ENCODE measurements at regions not wholly inside any gene's neighbourhood (a gene's known extent, or its start where the extent isn't known, plus 50 kb on each side); places are given as distances from the start of the nearest gene placed in this dataset.

DNA sequence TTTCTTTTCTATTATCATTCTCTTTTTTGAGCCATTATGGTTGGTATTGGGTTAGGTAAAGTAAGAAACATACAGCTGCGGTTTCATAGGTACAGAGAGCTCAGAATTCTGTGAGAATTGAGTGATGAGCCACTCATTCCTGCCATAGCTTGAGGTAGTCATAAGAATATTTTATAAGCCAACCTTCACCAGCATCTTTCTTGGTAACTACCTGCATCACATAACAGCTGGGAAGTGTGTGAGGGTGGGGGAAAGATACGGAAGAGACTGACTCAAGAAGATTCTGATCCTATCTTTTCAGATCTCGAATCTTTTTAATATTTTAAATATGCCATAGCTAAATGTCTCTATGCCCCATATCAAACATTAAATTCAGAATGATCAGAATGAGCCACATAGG, 313.8 kb upstream of the DDX18 start:
- TF ChIP-seq TAF1 (IDR thresholded peaks at IDR 0.05; ENCODE audit: borderline replicate concordance, insufficient read depth, low read length), result no peak
- TF ChIP-seq, protein P1, sequence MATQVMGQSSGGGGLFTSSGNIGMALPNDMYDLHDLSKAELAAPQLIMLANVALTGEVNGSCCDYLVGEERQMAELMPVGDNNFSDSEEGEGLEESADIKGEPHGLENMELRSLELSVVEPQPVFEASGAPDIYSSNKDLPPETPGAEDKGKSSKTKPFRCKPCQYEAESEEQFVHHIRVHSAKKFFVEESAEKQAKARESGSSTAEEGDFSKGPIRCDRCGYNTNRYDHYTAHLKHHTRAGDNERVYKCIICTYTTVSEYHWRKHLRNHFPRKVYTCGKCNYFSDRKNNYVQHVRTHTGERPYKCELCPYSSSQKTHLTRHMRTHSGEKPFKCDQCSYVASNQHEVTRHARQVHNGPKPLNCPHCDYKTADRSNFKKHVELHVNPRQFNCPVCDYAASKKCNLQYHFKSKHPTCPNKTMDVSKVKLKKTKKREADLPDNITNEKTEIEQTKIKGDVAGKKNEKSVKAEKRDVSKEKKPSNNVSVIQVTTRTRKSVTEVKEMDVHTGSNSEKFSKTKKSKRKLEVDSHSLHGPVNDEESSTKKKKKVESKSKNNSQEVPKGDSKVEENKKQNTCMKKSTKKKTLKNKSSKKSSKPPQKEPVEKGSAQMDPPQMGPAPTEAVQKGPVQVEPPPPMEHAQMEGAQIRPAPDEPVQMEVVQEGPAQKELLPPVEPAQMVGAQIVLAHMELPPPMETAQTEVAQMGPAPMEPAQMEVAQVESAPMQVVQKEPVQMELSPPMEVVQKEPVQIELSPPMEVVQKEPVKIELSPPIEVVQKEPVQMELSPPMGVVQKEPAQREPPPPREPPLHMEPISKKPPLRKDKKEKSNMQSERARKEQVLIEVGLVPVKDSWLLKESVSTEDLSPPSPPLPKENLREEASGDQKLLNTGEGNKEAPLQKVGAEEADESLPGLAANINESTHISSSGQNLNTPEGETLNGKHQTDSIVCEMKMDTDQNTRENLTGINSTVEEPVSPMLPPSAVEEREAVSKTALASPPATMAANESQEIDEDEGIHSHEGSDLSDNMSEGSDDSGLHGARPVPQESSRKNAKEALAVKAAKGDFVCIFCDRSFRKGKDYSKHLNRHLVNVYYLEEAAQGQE (IDR thresholded peaks at IDR 0.05; ENCODE audit: insufficient read depth in 1 of 2, low read depth in 2 of 2, low read length in 2 of 2), result no peak
- TF ChIP-seq SIN3A (IDR thresholded peaks at IDR 0.05; ENCODE audit: borderline replicate concordance, insufficient read depth, low read length), result no peak
- no peak for TF ChIP-seq POLR2AphosphoS5 (IDR thresholded peaks at IDR 0.05; ENCODE audit: low read depth, low read length)
- TF ChIP-seq FOXP2 (optimal IDR thresholded peaks at IDR 0.05; ENCODE audit: borderline replicate concordance, extremely low read depth, extremely low read length, insufficient read depth), result no peak

DNA sequence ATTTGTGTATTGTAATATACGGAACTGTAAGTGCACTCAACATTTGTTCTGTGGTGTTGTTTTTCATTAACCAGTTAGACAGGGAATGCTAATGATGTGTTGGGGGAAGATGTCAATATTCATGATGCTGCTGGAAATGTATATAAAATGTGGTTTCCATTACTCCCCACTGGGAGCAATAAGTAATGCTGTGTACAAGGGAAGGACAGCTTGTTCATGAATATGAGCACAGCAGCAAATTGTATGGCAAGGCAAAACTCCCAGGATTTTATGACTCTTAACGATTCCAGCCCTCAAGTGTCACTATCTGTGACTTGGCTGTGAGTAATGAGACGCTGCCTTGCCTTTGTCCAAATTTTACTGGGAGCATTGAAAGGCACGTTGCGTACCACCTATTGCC, 312.4 kb upstream of the DDX18 start:
- TF ChIP-seq TAF1 (IDR thresholded peaks at IDR 0.05; ENCODE audit: borderline replicate concordance, insufficient read depth, low read length), result no peak
- TF ChIP-seq, protein P1 (IDR thresholded peaks at IDR 0.05; ENCODE audit: insufficient read depth in 1 of 2, low read depth in 2 of 2, low read length in 2 of 2), result no peak
- no peak for TF ChIP-seq POLR2AphosphoS5 (IDR thresholded peaks at IDR 0.05; ENCODE audit: low read depth, low read length)
- no peak for TF ChIP-seq FOXP2 (optimal IDR thresholded peaks at IDR 0.05; ENCODE audit: borderline replicate concordance, extremely low read depth, extremely low read length, insufficient read depth)
- no peak for TF ChIP-seq SIN3A (IDR thresholded peaks at IDR 0.05; ENCODE audit: borderline replicate concordance, insufficient read depth, low read length)

DNA sequence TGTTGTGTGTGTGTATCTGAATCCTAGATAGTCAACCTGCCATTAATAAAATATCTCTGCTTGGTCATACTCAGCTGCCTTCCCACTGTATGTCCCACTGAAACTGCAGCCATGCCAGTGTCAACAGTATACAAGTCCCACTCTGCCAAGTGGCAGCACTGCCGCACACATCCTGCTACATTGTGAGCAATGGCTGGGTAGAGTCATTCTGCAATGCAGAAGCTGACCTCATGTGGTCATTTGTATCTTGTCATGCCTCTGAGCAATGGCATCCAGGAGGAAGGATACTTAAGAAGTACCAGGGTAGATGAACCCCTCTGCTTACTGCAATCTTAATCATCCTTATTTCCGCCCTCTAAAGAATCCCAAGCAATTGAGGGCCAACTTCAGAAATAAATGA, 302.2 kb upstream of the DDX18 start:
- TF ChIP-seq, protein P1 (IDR thresholded peaks at IDR 0.05; ENCODE audit: insufficient read depth in 1 of 2, low read depth in 2 of 2, low read length in 2 of 2), result no peak
- TF ChIP-seq TAF1 (IDR thresholded peaks at IDR 0.05; ENCODE audit: borderline replicate concordance, insufficient read depth, low read length), result no peak
- TF ChIP-seq SIN3A (IDR thresholded peaks at IDR 0.05; ENCODE audit: borderline replicate concordance, insufficient read depth, low read length), result no peak
- no peak for TF ChIP-seq FOXP2 (optimal IDR thresholded peaks at IDR 0.05; ENCODE audit: borderline replicate concordance, extremely low read depth, extremely low read length, insufficient read depth)
- no peak for TF ChIP-seq POLR2AphosphoS5 (IDR thresholded peaks at IDR 0.05; ENCODE audit: low read depth, low read length)

DNA sequence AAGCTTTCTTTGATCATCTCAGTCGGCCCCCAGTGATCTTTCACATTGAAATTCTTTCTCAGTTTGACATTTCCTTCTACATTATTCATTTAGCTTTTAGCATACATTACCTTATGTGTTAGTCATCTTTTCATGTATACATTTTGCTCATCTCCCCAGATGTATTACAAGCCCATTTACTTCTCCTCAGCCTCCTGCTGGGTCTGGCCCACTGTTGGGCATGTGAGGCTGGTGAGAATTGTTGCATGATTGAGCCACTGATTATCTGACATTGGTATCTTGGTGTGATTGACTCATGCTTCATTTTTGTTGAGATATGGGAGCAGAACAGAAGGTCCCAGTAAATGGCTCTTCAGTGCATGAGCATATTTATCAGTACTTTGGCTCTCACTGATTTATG, 300.1 kb upstream of the DDX18 start:
- no peak for TF ChIP-seq SIN3A (IDR thresholded peaks at IDR 0.05; ENCODE audit: borderline replicate concordance, insufficient read depth, low read length)
- no peak for TF ChIP-seq POLR2AphosphoS5 (IDR thresholded peaks at IDR 0.05; ENCODE audit: low read depth, low read length)
- no peak for TF ChIP-seq TAF1 (IDR thresholded peaks at IDR 0.05; ENCODE audit: borderline replicate concordance, insufficient read depth, low read length)
- TF ChIP-seq FOXP2 (optimal IDR thresholded peaks at IDR 0.05; ENCODE audit: borderline replicate concordance, extremely low read depth, extremely low read length, insufficient read depth), result no peak
- TF ChIP-seq, protein P1 (IDR thresholded peaks at IDR 0.05; ENCODE audit: insufficient read depth in 1 of 2, low read depth in 2 of 2, low read length in 2 of 2), result no peak

DNA sequence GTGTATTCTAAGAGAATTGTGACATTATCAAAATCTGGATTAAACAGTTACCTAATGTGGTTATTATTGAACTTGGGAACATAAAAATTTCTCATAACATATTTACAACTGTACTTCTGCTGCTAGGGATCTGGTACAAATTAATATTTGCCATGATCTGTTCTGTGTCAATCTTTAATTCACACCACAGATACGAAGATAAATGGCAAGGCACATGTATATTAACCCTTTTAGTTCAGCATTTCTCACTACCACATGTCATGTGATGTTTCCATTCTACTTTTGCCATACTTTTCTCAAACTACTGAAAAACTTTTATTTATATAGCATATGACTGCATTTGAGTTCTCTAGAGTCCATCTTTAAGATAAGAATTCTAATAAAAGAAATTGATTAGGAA, 295.3 kb upstream of the DDX18 start:
- TF ChIP-seq, protein P1 (IDR thresholded peaks at IDR 0.05; ENCODE audit: insufficient read depth in 1 of 2, low read depth in 2 of 2, low read length in 2 of 2), result no peak
- TF ChIP-seq POLR2AphosphoS5 (IDR thresholded peaks at IDR 0.05; ENCODE audit: low read depth, low read length) (no peak), TAF1 (IDR thresholded peaks at IDR 0.05; ENCODE audit: borderline replicate concordance, insufficient read depth, low read length) (no peak), SIN3A (IDR thresholded peaks at IDR 0.05; ENCODE audit: borderline replicate concordance, insufficient read depth, low read length) (no peak), FOXP2 (optimal IDR thresholded peaks at IDR 0.05; ENCODE audit: borderline replicate concordance, extremely low read depth, extremely low read length, insufficient read depth) (no peak)

Measured in PFSK-1 (cell line).